HG02610 (cell line): ENCODE measurements at regions not wholly inside any gene's neighbourhood (a gene's known extent, or its start where the extent isn't known, plus 50 kb on each side); places are given as distances from the start of the nearest gene placed in this dataset.
A peak's percentile ranks its signal among the peaks of the same experiment; 100 is the strongest.
"Not testable (repeated sequence)": the region's sequence is repeated elsewhere in the genome, so short reads cannot be mapped to it uniquely, and the experiment has no call there.

Experiments
- ATAC-seq: cut with Tn5 transposase; IDR thresholded peaks from one replicate; pipeline ENCODE4 v1.9.1; 2021; ENCODE audit warnings: mild to moderate bottlenecking, moderate library complexity; ENCODE audit not compliant: unreplicated experiment

DNA sequence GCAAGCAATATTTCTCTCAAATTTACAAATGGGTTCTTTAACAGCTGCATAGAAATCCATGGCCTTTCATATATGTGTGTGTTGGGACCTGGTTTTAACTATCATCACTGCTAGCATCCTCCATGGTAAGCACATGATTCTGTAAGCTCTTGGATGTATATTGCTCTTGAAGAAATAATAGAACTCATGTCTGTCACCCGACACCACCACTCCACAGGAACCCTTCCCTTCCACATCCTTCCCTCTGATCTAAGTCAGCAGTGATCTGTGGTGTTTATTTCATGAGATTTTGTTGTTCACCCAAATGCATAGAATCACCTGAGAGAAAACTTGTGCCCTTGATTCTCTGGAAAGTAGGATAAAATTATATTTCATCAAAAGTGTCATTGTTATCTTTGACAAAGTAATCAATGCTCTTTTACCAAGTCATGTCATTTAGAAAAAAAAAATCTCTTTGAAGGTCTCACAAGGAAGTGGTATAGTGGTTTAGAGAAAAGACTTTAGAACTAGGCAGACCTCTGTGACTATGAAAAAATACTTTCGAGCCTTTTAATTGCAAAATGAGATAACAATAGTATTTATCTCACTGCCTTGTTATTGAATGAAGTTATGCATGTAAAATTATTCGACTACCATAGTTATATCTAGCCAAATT is 649.8 kb upstream of the SLC35B3 start:
- ATAC-seq, result no peak

DNA sequence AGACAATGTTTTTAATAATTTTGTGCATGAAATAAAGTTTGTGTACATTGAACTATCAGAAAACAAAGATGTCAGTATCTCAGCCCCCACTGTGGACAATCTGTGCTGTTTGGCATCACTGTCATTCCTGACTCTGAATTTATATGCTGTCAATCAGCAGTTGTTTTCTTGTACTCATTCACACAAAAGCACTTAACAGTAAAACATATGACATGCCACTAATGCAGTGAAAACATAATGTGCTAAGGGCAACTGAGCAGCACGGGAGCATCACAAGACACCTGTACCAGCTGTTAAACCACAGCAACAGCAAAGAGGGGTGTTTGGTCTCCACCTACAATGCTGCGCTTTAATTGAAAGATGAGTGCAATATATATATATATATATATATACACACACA is 647.8 kb upstream of the SLC35B3 start:
- no peak for ATAC-seq

DNA sequence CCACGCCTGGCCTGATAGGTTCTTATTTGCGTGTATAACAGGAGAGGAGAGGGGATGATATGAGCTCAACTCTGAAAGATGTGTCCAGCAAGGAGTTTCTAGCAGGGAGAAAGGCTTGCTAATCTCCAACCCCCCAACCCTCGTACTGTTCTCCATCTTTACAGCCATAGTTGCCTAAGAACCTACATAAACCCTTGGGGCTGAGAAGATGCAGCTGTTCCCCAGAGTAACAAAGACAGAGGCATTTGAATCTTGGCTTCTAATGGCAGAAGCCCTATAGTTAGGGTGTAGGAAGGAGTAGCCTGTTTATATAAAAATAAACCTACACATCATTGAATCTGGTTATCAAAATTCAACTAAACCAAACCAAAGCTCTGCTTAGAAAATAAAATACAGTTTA is 631.4 kb upstream of the SLC35B3 start:
- no peak for ATAC-seq

DNA sequence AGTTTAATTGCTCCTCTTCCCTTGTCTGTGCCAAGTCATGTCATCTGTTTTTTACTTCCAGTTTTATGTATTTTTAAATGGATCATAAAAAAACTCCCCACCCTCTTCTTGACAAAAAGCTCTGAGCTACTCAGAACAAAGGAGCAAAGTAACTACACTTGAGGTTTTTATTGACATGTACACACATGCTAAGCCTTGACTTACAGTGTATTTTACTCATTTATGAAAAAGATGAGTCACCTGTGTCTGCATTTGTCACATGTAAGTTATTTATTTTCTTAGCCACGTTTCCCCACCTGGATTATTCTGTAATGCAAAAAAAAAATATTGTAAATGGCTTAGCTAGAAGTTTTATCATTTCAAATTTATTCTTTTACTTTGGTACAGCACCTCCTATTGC is 628.8 kb upstream of the SLC35B3 start:
- no peak for ATAC-seq

DNA sequence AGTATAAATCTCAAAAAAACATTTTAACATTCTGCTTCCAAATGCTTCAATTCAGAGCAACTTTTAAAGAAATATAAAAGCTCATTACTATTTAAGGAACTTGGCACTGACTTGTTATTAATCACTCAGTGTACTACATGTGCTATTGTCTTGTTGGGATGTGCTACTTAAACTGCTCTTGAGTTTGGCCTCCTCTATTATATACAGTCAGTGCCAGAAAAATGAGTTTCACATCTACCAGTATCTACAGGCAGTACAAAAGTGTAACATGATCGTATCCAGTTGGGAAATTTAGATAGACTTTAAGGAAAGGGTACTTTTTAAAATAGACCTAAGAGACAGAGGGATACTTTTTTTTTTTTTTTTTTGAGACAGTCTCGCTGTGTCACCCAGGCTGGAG is 627.3 kb upstream of the SLC35B3 start:
- no peak for ATAC-seq

DNA sequence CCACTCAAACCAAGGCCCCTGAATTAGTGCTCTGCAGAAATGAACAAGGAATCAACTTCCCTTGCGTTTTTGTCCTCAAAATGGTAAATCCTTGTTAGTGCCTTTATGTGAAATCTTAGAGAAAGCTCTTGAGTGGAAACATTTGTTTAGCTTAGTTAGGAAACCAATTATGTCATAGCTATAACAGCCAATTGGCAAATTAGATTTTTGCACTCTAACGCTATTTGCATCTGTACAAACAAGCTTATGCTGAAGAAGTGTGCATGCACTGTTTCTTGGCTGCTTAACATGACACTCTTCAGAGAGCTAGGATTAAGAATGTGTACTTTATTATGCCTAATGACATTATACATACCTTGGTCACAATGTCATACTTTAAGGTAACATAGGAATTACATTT is 622.6 kb upstream of the SLC35B3 start:
- ATAC-seq, result no peak

DNA sequence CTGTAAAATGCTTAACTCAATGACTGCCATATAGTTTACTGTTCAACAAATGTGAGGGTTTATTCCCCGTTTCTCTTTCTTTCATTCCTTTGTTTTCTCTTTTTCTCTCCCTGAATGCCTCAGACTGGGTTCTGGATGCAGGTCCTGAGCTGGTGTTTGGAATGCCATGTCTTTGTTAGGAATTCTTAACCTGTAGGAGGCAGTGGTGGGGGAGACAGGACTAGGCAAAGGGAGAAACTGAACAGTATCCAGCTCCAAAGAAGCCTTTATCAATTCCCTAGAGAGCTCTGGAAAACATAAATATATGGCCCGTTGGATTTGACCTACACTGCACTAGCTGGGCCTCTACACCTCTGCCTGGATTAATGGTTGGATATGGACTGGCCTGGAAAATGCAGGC is 621.2 kb upstream of the SLC35B3 start:
- no peak for ATAC-seq

DNA sequence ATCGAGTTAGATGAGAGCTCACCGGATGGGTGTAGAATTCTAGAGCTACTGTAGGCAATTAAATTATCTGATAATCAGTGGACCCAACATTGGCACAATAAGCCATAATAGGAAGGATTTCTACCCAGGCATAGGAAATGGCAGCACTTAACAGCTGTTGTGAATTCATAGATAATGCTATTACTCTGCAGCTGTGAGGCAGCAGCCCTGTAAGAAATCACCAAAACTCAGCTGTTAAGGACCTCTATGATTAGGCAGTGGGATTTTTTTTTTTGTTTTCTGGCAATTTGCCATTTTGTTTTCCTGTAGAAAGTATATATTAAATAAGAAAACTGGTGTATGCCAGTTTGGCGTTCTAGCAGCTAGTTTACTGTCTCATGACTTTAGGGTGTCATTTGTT is 609.1 kb upstream of the SLC35B3 start:
- no peak for ATAC-seq

DNA sequence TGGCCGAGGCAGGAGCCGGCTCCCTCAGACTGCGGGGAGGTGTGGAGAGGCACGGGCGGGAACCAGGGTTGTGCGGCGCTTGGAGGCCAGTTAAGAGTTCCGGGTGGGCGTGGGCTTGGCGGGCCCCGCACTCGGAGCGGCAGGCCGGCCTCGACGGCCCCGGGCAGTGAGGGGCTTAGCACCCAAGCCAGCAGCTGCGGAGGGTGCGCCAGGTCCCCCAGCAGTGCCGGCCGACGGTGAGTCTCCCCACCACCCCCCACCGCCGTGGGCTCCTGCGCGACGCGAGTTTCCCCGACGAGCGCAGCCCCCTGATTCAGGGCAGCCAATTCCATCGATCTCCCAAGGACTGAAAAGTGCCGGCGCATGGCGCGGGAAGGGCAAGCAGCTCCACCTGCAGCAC is 605.4 kb upstream of the SLC35B3 start:
- no peak for ATAC-seq

DNA sequence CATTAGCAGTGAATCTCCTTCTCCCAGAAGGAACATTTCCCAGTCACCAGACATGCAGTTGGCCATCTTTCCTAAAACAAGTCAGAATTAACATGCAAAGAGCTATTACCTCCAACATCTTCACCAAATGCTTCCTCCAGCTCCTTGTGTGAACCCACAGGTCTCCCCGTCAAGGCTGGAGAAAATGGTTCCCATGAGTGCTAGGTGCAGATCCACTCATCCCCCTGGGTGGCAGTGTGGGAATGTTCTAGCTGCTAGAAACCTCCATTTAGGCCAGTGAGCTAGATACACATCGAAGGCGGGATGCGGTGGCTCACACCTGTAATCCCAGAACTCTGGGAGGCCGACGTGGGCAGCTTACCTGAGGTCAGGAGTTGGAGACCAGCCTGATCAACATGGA is 603.9 kb upstream of the SLC35B3 start:
- ATAC-seq, result no peak

DNA sequence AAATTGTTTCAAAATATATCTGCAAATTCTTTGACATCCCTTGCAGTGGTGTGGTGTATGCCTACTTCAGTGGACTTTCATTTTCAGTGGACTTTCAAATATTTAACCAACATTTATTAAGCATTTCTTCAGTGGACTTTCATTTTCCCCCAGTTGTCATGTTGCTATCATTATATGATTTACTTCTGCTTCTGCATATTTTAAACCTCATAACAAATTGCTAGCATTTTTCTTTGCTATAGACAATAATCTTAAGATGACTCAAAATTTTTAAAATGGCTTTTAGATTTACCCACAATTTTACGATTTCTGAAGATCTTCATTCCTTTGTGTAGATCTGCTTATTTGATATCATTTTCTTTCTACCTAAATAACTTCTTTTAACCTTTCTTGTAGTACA is 592.7 kb upstream of the SLC35B3 start:
- no peak for ATAC-seq

DNA sequence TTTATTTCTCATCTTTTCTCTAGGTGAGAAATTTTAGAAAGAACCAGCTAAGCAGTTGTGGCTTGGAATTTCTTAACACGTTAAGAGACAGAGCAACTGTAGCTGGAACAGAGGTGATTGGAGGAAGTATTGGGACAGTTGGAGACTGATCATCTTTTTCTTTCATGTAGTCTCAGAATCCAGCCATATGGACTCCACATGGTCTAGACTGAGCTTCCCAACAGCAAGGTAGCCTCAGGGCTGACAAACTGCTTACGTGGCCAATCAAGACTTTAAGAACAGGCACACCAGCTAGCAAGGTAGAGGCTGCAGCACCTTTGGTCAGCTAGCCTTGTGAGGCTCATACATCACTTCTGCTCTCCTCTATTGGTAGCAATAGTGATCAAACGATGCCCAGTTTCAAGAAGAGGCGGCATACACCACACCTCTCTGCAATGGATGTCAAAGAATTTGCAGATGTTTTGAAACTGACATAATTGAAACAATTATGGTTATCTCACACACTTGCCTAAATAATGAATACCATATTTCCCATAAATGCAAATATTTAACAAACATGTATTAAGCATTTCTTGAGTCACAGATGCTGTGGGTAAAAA is 590.5 kb upstream of the SLC35B3 start:
- ATAC-seq, result no peak

DNA sequence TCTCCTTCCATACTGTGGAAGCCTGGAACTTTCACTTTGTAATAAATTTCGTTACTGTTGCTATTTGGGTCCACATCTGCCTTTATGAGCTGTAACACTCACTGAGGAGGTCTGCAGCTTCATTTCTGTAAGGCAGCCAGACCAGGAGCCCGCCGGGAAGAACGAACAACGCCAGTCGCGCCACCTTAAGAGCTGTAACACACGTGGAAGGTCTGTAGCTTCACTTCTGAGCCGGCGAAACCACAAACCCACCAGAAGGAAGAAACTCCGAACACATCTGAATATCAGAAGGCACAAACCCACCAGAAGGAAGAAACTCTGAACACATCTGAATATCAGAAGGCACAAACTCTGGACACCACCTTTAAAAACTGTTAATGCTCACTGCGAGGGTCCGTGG is 589.9 kb upstream of the SLC35B3 start:
- no peak for ATAC-seq

DNA sequence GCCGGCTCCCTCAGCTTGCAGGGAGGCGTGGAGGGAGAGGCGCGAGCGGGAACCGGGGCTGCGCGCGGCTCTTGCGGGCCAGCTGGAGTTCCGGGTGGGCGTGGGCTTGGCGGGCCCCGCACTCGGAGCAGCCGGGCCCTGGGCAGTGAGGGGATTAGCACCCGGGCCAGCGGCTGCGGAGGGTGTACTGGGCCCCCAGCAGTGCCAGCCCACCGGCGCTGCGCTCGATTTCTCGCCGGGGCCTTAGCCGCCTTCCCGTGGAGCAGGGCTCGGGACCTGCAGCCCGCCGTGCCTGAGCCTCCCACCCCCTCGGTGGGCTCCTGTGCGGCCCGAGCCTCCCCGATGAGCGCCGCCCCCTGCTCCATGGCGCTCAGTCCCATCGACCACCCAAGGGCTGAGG is 588.9 kb upstream of the SLC35B3 start:
- ATAC-seq, result not testable (repeated sequence)

DNA sequence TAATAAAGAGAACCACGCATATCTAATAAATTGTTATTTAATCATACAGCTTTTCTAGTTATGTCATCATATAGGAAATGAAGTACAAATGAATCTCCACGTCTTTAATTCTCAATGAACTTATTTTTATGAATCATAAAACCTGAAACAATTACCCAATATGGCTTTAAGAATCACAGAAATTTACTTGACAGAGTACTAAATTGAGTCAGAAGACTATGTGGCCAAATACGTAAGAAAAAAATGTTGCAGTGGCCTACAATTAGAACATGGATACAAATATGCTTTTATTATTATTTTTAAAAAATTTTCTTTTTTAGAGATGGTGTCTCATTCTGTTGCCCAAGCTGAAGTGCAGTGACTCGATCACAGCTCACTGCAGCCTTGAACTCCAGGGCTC is 584.7 kb upstream of the SLC35B3 start:
- ATAC-seq, result no peak

DNA sequence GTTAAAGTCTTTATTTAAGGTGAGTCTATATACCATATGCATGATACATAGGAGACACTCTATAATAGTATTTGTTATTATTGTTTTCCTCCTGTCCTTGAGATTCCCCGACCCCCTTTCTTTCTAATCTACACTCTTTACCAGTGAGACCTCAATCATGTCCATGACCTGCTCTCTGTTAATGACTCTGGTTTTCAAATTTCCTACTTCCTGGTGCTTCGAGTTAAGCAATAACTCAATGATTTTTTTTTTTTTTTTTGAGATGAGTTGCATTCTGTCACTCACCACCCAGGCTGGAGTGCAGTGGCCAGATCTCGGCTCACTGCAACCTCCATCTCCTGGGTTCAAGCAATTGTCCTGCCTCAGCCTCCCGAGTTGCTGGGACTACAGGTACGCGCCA is 574.6 kb upstream of the SLC35B3 start:
- ATAC-seq, result no peak

DNA sequence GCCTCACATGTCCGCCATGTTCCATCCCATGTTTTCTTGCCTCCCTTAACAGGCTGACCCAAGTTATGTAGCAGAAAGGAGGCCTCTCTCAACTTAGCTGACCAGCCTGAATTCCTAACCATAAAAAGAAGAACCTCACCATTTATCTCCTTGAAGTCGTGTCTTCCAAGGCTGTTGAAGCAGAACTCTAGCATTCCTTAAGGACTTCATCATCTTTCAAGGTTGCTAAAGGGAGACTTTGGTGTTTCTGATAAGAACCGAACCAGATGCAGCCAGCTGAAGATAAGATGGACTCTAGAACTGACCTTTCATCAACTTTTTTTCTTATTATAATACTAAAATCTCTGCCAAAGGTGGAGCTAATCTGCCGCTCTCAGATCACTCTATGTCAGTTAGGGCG is 571.7 kb upstream of the SLC35B3 start:
- ATAC-seq, result no peak

DNA sequence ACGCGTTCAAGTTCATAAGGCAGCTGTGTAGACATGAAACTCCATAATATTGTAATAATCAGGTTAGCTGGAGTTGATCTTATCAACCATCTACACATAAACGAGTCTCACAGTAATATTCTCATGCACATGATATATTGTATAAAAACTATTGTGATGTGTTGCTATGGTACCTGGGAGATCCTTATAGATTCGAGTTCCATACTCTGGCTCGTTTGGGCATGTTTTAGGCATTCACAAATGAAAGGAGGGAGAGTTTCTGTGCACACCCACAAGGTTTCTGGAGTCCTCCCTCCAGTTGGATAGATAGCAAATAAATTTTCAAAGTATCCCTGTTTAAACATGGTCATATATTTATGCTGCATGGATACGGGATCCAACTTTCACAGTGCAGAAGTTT is 567.5 kb upstream of the SLC35B3 start:
- ATAC-seq, result no peak

DNA sequence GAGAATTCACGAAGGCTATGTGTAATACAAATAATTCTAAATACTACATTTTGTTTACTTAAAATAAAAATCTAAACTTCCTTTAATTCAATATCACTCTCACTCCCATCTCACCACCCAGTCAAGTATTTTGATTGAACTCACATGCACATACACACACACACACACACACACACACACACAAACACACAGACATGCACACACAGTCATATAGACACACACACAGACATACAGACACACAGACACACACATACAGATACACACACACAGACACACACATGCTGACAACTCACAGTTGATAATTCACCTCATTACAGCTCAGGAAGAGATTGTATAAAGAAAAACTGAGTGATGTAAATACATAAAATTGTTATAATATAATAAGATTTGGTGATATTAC is 559.8 kb upstream of the SLC35B3 start:
- ATAC-seq, result no peak

DNA sequence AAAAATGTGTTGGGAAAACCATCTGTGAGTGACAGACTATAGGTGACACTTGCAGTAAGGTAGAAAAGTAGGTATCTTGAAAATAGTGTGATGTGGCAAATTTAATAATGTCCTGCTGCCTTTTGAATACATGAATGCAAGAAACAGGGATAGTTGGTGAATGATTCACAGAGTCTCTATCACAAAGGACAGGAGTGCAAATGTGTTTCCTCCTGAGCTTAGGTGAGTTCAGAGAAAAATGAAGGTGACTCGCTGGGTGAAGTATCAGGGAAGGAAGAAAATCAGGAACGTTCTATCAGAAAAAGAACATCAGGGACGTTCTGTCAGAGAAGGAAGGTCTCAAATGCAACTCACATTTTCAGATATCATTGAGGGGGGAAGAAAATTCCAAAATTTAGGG is 557.8 kb upstream of the SLC35B3 start:
- ATAC-seq, result no peak

DNA sequence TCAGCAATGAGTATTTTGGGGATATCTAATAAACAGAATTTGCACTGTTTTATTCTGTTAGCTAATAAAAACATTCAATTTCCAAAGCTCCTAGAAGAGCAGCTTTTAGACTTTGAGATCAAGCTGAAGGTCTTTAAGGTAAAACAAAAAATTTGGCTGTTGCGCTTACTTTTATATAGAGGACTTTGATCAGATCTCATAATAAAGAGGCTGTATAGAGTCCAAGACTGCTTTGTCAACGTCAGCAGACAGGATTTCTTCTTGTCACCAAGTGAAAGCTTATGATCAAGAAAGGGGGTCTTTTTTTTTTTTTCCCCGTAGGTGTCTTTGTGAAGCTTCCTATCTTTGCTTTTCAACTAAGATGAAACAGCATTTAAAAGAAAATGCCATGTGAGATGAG is 556.5 kb upstream of the SLC35B3 start:
- ATAC-seq, result no peak

DNA sequence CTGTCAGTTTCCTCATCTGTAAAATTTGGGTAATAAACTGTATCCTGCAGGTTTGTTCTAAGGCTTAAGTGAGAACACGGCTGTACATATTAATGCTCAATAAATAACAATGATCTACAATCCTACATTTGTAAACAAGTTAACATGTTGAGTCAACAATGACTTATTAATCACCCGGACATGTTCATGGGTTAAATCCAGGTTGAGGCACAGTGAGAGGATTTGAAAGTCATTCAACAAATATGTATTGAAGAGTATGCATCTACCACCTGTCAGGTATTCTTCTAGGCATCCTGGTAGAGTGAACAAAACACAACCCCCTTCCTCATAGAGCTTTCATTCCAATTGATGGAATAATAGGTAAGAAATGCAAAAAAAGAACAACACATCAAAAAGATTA is 554.7 kb upstream of the SLC35B3 start:
- ATAC-seq, result no peak

DNA sequence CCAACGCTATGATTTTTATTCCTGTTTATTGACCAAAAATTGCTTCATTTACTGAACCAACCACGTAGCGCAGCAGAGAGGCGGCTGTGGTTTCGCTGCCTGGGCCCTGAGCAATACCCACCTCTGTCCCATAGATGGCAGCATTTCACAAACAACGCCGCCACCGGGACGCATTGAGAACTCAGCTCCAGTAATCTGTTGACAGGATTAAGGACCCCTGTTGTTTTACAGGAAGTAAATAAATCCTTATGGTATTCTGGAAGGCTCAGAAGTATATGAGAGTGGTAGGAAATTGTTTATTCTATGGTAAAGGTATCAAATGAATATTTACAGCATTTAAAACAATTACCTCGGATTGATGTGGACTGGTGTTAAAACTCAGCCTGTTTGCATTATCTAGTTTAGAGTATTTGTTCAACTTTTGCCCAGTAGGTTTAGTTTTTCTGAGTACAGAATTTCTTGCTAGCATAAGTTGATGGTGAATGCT is 547.9 kb upstream of the SLC35B3 start:
- ATAC-seq, result peak; percentile 99
